Mammary epithelial cell (primary cell): ENCODE measurements at regions not wholly inside any gene's neighbourhood (a gene's known extent, or its start where the extent isn't known, plus 50 kb on each side); places are given as distances from the start of the nearest gene placed in this dataset.

Experiments used
- CTCF ChIP-seq, 2 donors: IDR thresholded peaks in 1 of 2; conservative IDR thresholded peaks in 1 of 2; 2 replicates each; pipeline ENCODE4 v1.5.1; 2011 to 2012; ENCODE audit warnings: inconsistent platforms in 2 of 2, low read length in 2 of 2, mild to moderate bottlenecking in 2 of 2, control low read depth in 1 of 2, low read depth in 1 of 2; ENCODE audit not compliant: insufficient read depth in 1 of 2; ENCODE audit errors: extremely low read depth in 1 of 2
- EZH2 ChIP-seq: IDR thresholded peaks from 2 replicates; pipeline ENCODE4 v1.6.1; 2012; ENCODE audit warnings: low read length, inconsistent platforms, borderline replicate concordance

- TF ChIP-seq CTCF (conservative IDR thresholded peaks at IDR 0.05 in 1 of 2, IDR thresholded peaks at IDR 0.05 in 1 of 2; ENCODE audit: extremely low read depth in 1 of 2, insufficient read depth in 1 of 2, low read depth in 1 of 2, low read length in 2 of 2) (no peak), EZH2 (no peak)
These were observed 336.5 kb downstream of the RRAGC start for GRCh38 chr1:38522915-38523567.
